Panc1 (cell line): ENCODE measurements at regions not wholly inside any gene's neighbourhood (a gene's known extent, or its start where the extent isn't known, plus 50 kb on each side); places are given as distances from the start of the nearest gene placed in this dataset.

Experiments
- ATAC-seq: fragments of 200-7000 bp; cut with Tn5 transposase; 2 replicates; pipeline ENCODE4 v1.9.1; 2020; ENCODE audit warnings: mild to moderate bottlenecking, moderate library complexity
- BruUV-seq: library from RNA; stranded (reverse); fragments of 400-500 nt; replicated peaks from 2 replicates; lab custom pipeline; 2021; lab: Mats Ljungman, UMichigan
- CTCF ChIA-PET: fragments of 300-600 bp; sonication (Branson Sonifier 250); formaldehyde crosslinking; loops from one replicate; lab custom pipeline; 2022; ENCODE audit warnings: antibody characterized with exemption; lab: Charles Lee
- POLR2A ChIA-PET: fragments of 300-600 bp; sonication (Branson Sonifier 250); formaldehyde crosslinking; loops from one replicate; lab custom pipeline; 2022; ENCODE audit warnings: antibody characterized with exemption; lab: Charles Lee
- DNase-seq: peaks from one replicate; pipeline ENCODE4 v3.0.0-alpha.2; 2010; ENCODE audit warnings: low read depth, low spot score
- H3K27ac ChIP-seq: 2 replicates; pipeline ENCODE4 v1.5.1; 2011; ENCODE audit warnings: mild to moderate bottlenecking, low read length, inconsistent platforms
- H3K27me3 ChIP-seq: fragments of 200-500 bp; sonication (Bioruptor generic); 2 replicates; pipeline ENCODE4 v1.6.0; 2014; ENCODE audit warnings: low read length, inconsistent platforms; ENCODE audit not compliant: control insufficient read depth, insufficient read depth
- H3K36me3 ChIP-seq: fragments of 200-500 bp; sonication (Bioruptor generic); 2 replicates; pipeline ENCODE4 v1.5.1; 2014; ENCODE audit warnings: inconsistent platforms, mild to moderate bottlenecking, low read length, moderate library complexity; ENCODE audit not compliant: control insufficient read depth, insufficient read depth
- H3K4me1 ChIP-seq: 2 replicates; pipeline ENCODE4 v1.5.1; 2011; ENCODE audit warnings: inconsistent platforms, mild to moderate bottlenecking, low read length, moderate library complexity; ENCODE audit not compliant: control insufficient read depth, insufficient read depth
- H3K4me3 ChIP-seq, 2 experiments: 2 replicates each; pipeline ENCODE4 v1.5.1; 2011 to 2012; ENCODE audit warnings: low read depth in 2 of 2, low read length in 2 of 2, mild to moderate bottlenecking in 2 of 2, inconsistent platforms in 1 of 2, moderate library complexity in 1 of 2
- H3K9me3 ChIP-seq: fragments of 200-500 bp; sonication (Bioruptor generic); 2 replicates; pipeline ENCODE4 v1.5.1; 2014; ENCODE audit warnings: low read depth, mild to moderate bottlenecking, inconsistent platforms, low read length, moderate library complexity; ENCODE audit not compliant: control insufficient read depth, insufficient read depth
- POLR2AphosphoS5 ChIP-seq: IDR thresholded peaks from 2 replicates; pipeline ENCODE4 v1.6.1; 2012; ENCODE audit warnings: mild to moderate bottlenecking, low read depth, low read length, moderate library complexity
- SIN3A ChIP-seq: IDR thresholded peaks from 2 replicates; pipeline ENCODE4 v1.6.1; 2012; ENCODE audit warnings: low read depth, mild to moderate bottlenecking, low read length, moderate library complexity, borderline replicate concordance; ENCODE audit not compliant: insufficient read depth
- TCF7L2 ChIP-seq: IDR thresholded peaks from 2 replicates; pipeline ENCODE4 v1.6.1; 2011; ENCODE audit warnings: mild to moderate bottlenecking, low read depth, low read length, inconsistent platforms
- in situ Hi-C: cut with HindIII; loops from 2 replicates; pipeline ENCODE4 v1.10.0; 2016; ENCODE audit warnings: low sequenced_read_pairs, low pct_unique_long_range_greater_than_20kb
- intact Hi-C: fragments of 100-400 bp; cut with micrococcal nuclease; formaldehyde crosslinking; loops from one replicate; pipeline ENCODE4 v1.10.0; 2022; ENCODE audit not compliant: unreplicated experiment
- TF ChIP-seq, protein P1 (sequence below): fragments of 450-650 bp; IDR thresholded peaks from 2 replicates; pipeline ENCODE4 v1.5.1; 2017; ENCODE audit warnings: mild to moderate bottlenecking
- TF ChIP-seq, protein P2 (sequence below), 2 experiments: IDR thresholded peaks; 2 replicates each; pipeline ENCODE4 v1.6.1; 2011 to 2012; ENCODE audit warnings: low read depth in 2 of 2, control low read depth in 1 of 2, low read length in 1 of 2, mild to moderate bottlenecking in 1 of 2, moderate library complexity in 1 of 2; ENCODE audit not compliant: insufficient read depth in 1 of 2

DNA sequence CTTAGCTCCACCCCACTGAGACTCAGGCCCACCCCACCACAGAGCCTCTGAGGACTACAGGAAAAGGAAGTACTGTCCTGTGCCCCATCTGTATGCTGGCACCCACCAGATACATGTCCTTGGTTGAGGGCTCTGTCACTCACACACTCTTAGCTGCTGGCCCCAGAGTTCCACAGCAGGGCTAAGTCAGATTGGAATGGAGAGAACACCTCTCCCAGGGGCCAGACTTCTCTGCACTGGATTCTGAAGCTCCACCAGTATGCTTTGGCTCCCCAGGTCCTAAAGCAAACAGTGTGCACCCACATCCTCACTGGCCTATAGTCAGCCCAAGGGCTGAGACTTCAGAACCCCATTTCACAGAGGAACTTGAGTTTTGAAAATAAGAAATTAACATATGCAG lies 103.2 kb upstream of the PPP2R2D start:
- no peak overlapping the region for H3K27ac ChIP-seq
- intact Hi-C loops (no loop called here), in situ Hi-C loops (no loop called here)
- no peak for DNase-seq
- no TSS peak for BruUV-seq
- POLR2A ChIA-PET: no interaction called here
- H3K4me3 ChIP-seq: no peak overlapping the region
- H3K9me3 ChIP-seq: peaks cover 3% of the 10 kb centered on the region; the same call in 1 of the 2 replicates
- CTCF ChIA-PET: no interaction called here
- H3K27me3 ChIP-seq: peaks cover 10% of the 10 kb centered on the region; the same call in 1 of the 2 replicates
- no peaks in the 10 kb centered on the region for H3K36me3 ChIP-seq
- H3K4me1 ChIP-seq: no peaks in the 10 kb centered on the region
- ATAC-seq: no peak
- TF ChIP-seq TCF7L2 (no peak), POLR2AphosphoS5 (no peak), SIN3A (no peak)
- TF ChIP-seq, protein P1, sequence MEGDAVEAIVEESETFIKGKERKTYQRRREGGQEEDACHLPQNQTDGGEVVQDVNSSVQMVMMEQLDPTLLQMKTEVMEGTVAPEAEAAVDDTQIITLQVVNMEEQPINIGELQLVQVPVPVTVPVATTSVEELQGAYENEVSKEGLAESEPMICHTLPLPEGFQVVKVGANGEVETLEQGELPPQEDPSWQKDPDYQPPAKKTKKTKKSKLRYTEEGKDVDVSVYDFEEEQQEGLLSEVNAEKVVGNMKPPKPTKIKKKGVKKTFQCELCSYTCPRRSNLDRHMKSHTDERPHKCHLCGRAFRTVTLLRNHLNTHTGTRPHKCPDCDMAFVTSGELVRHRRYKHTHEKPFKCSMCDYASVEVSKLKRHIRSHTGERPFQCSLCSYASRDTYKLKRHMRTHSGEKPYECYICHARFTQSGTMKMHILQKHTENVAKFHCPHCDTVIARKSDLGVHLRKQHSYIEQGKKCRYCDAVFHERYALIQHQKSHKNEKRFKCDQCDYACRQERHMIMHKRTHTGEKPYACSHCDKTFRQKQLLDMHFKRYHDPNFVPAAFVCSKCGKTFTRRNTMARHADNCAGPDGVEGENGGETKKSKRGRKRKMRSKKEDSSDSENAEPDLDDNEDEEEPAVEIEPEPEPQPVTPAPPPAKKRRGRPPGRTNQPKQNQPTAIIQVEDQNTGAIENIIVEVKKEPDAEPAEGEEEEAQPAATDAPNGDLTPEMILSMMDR: no peak
- TF ChIP-seq, protein P2, sequence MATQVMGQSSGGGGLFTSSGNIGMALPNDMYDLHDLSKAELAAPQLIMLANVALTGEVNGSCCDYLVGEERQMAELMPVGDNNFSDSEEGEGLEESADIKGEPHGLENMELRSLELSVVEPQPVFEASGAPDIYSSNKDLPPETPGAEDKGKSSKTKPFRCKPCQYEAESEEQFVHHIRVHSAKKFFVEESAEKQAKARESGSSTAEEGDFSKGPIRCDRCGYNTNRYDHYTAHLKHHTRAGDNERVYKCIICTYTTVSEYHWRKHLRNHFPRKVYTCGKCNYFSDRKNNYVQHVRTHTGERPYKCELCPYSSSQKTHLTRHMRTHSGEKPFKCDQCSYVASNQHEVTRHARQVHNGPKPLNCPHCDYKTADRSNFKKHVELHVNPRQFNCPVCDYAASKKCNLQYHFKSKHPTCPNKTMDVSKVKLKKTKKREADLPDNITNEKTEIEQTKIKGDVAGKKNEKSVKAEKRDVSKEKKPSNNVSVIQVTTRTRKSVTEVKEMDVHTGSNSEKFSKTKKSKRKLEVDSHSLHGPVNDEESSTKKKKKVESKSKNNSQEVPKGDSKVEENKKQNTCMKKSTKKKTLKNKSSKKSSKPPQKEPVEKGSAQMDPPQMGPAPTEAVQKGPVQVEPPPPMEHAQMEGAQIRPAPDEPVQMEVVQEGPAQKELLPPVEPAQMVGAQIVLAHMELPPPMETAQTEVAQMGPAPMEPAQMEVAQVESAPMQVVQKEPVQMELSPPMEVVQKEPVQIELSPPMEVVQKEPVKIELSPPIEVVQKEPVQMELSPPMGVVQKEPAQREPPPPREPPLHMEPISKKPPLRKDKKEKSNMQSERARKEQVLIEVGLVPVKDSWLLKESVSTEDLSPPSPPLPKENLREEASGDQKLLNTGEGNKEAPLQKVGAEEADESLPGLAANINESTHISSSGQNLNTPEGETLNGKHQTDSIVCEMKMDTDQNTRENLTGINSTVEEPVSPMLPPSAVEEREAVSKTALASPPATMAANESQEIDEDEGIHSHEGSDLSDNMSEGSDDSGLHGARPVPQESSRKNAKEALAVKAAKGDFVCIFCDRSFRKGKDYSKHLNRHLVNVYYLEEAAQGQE (IDR thresholded peaks at IDR 0.05; ENCODE audit: insufficient read depth in 1 of 2, low read depth in 2 of 2, low read length in 1 of 2): no peak

DNA sequence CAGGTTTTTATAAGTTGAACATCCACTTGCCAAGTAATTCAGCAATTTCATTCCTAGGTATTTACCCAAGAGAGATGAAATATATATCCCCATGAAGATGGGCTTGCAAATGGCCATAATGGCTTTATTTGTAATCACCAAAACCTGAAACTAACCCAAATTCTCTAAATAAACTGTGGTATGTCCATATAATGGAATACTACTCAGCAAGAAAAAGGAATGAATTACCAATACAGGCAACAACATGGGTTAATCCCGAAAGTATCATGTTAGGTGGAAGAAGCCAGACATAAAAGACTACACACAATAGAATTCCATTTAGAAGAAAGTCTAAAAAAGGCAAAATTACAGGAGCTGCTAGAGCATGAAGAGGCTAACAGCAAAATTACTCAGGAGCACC lies 101.4 kb upstream of the PPP2R2D start:
- H3K4me3 ChIP-seq: no peak overlapping the region
- in situ Hi-C loops: no loop called here
- H3K36me3 ChIP-seq: no peaks in the 10 kb centered on the region
- no peak overlapping the region for H3K27ac ChIP-seq
- CTCF ChIA-PET: no interaction called here
- no peak for ATAC-seq
- no TSS peak for BruUV-seq
- H3K9me3 ChIP-seq: peaks cover 3% of the 10 kb centered on the region; the same call in 1 of the 2 replicates
- no peaks in the 10 kb centered on the region for H3K4me1 ChIP-seq
- 0 out of 2 replicates have a peak, but pooled peaks cover 4% of the 10 kb centered on the region for H3K27me3 ChIP-seq
- intact Hi-C loops: no loop called here
- POLR2A ChIA-PET: no interaction called here
- TF ChIP-seq SIN3A: no peak
- TF ChIP-seq POLR2AphosphoS5: no peak
- TF ChIP-seq TCF7L2: no peak
- TF ChIP-seq, protein P1: no peak
- TF ChIP-seq, protein P2 (IDR thresholded peaks at IDR 0.05; ENCODE audit: insufficient read depth in 1 of 2, low read depth in 2 of 2, low read length in 1 of 2): no peak
- no peak for DNase-seq
